DMS153 treated with DMSO at 0.1 percent for 48 hours (cell line): ENCODE measurements at regions not wholly inside any gene's neighbourhood (a gene's known extent, or its start where the extent isn't known, plus 50 kb on each side); places are given as distances from the start of the nearest gene placed in this dataset.
"Not testable (repeated sequence)": the region's sequence is repeated elsewhere in the genome, so short reads cannot be mapped to it uniquely, and the experiment has no call there.

ENCODE experiments used
- DNase-seq: peaks from one replicate; lab custom pipeline; 2025; ENCODE audit not compliant: unreplicated experiment; lab: John Stamatoyannopoulos, UW

DNA sequence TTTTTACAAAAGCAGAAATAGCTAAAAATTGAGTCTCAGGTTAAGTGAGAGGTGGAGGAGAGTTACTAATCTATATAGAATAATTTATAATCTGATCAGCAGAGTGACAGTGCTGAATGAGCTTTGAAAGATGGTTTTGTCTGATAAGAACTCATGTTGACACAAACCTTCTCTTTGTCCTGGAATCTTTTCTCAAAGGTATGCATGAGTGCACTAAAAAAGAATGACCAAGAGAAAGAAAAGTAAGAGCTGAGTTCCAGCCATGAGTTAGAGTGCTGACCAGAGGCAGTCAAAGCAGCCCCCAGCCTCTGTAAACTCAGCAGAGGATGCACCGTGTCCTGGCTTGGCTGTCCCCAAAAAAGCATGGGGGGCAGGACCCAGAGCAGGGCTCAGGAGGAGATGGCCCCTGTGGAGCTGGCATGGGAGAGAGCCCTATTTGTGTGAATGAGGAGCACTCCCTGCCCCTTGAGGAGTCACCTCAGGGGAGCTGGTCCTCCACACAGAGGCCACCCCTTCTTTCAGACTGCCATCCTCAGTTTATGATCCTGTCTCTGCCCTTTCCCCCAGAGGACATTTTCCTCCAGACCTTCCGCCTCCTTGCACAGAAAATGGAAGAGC, 129.8 kb downstream of the SEC23A start:
- DNase-seq, result no peak

GRCh38 chr14:38972511-38972910, 130.5 kb downstream of the SEC23A start:
- no peak for DNase-seq

GRCh38 chr14:38971258-38971921, 131.6 kb downstream of the SEC23A start:
- DNase-seq, result no peak

GRCh38 chr14:38964630-38965029, 138.4 kb downstream of the SEC23A start:
- no peak for DNase-seq

DNA sequence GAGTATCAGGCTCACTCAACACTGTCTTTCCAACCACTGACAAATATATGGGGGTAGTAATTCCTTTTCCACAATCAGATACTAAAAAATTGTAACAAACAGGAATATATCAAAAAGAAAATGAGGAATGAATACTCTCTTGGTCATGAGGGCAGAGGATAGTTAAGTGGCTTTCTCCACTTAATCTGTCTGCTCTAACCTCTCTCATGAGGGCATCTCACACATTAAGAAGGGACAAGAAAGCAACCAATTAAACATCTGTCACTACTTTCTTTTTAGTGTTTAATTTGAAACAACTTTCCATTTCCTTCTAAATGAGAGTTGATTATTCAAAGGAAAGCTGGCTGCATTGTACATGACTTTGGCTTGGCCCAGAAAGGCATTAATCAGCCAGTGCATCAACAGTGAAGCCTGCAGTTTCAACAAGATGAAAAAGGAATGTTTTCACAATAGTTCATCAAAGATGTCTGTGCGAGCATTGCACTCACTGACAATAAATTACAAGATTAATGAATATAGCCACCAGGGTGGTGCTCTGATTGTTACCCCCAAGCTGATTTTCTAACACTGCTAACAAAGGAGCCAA, 142.0 kb downstream of the SEC23A start:
- DNase-seq, result no peak

GRCh38 chr14:38959021-38959420, 144.0 kb downstream of the SEC23A start:
- no peak for DNase-seq

GRCh38 chr14:38958589-38958988, 144.4 kb downstream of the SEC23A start:
- DNase-seq, result no peak

GRCh38 chr14:38951451-38951850, 151.6 kb downstream of the SEC23A start:
- DNase-seq, result no peak

DNA sequence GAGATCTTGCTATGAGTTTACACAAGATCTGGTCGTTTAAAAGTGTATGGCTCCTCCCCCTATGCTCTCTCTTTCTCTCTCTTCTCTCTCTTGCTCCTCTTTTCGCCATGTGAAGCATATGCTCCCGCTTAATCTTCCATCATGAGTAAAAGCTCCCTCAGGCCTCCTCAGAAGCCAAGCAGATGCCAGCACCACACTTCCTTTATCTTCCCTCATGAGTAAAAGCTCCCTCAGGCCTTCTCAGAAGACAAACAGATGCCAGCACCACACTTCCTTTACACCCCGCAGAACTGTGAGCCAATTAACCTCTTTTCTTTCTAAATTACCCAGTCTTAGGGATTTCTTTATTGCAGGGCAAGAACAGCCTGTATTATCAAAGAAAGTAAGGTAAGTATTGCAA, 152.4 kb downstream of the SEC23A start:
- no peak for DNase-seq

DNA sequence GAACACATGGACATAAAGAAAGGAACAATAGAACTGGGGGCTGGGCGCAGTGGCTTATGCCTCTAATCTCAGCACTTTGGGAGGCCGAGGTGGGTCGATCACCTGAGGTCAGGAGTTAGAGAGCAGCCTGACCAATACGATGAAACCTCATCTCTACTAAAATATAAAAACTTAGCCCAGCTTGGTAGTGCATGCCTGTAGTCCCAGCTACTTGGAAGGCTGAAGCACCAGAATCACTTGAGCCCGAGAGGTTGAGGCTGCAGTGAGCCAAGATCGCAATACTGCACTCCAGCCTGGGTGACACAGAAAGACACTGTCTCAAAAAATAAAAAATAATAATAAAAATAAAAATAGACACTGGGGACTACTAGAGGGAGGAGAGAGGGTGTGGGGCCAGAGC, 154.5 kb downstream of the SEC23A start:
- no peak for DNase-seq

- no peak for DNase-seq
These were observed 154.9 kb downstream of the SEC23A start for GRCh38 chr14:38948171-38948570.

DNA sequence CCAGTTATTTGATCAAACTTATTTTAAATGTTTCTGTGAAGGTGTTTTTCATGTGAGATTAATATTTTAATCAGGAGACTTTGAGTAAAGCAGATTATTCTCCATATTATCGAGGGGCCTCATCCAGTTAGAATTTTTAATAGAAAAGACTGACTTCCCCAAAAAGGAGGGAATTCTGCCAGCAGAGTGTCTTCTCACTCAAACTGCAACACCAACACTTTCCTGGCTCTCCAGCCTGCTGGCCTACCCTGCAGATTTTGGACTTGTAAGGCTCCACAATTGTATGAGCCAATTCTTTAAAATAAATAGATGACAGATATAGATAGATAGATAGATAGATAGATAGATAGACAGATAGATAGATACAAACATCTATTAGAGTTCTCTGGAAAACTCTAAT, 155.7 kb downstream of the SEC23A start:
- no peak for DNase-seq

DNA sequence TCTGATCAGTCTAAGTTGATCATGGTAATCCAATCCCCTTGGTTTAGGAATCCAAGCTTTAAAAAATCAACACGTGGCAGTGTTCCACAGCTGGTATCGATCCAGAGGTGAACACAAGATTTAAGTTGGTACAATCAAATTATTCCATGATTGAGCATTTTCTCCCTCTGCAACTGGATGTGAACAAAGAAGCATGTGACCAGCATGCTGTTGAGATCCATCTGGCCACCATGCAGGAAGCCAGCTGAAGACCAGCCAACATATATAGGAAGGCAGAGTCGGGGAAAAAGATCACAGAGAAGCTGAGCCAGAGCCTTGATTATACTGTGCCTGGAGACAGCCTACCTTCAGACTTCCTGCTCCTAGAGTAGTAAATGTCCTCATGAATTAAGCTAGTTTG, 158.3 kb downstream of the SEC23A start:
- no peak for DNase-seq

GRCh38 chr14:38941488-38941887, 161.5 kb downstream of the SEC23A start:
- DNase-seq, result no peak

GRCh38 chr14:38932653-38933000, 170.4 kb downstream of the SEC23A start:
- not testable (repeated sequence) for DNase-seq

GRCh38 chr14:38931969-38932652, 170.9 kb downstream of the SEC23A start:
- no peak for DNase-seq

DNA sequence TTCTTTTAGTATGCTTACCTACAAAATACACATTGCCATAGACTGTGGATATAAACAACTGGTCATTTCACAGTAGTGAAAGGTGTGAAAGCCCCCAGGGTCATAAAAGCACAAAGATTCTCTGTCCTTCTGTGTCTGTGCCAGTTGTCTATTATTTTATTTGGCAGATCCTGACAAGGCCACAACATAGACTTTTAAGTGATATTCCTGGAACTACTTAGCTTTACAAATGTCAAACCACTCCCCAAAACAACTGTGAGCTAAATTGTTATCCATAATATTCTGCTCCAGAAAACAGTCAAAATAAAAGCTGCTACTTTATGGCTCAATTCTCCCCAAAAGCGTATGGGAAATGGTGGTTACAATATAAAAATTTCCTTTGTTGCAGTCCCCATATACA, 172.1 kb downstream of the SEC23A start:
- no peak for DNase-seq

DNA sequence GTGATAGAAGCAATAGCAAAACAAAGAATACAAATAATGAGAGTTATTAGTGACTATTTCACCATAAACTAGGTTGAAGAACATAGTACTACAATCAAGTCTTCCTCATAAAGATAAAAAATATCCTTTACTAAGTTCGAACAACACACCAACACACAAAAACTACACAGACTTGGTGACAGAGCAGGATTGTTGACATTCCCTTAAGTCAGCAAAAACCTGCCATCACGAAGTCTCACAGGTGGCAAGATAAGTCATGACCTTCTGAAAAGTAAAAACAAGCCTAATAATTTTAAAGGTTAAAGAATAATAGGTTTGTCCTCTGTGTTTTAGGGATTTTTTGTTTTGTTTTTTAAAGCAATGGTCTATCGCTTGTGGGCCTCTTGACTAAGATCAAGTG, 173.0 kb downstream of the SEC23A start:
- DNase-seq, result no peak

DNA sequence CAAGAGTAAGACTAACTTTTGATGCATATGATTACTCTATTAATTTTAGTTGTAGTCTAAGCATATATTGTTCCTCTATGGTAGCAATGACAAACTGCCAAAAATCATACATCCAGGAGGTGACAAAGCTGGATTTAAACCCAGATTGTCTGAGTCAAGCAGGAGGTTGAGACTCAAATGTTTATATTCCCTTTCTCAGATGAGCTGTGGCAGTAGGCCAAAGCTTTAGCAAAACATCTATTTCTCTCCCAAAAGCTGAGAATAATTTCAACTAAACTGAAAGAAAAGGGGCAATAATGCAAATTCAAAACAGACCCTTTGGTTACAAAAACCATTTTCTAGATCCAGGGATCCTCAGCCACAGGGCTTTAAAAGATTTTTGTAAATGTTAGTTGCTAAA, 173.6 kb downstream of the SEC23A start:
- DNase-seq, result no peak

GRCh38 chr14:38921893-38922292, 181.1 kb downstream of the SEC23A start:
- not testable (repeated sequence) for DNase-seq

- DNase-seq, result no peak
These were observed 187.9 kb downstream of the SEC23A start for GRCh38 chr14:38915125-38915524.

- no peak for DNase-seq
These were observed 192.9 kb downstream of the SEC23A start for GRCh38 chr14:38910092-38910491.
